Stimulated activated effector memory CD8-positive, alpha-beta T cell treated with anti-CD3 and anti-CD28 coated beads, Interleukin-12 subunit alpha, Interleukin-12 subunit beta, amount 100 ng/mL, for 72 hours (primary cell): ENCODE measurements at regions not wholly inside any gene's neighbourhood (a gene's known extent, or its start where the extent isn't known, plus 50 kb on each side); places are given as distances from the start of the nearest gene placed in this dataset.

Experiments used
- ATAC-seq: fragments of 150-1000 bp; cut with Tn5 transposase; 2 replicates; pipeline ENCODE4 v1.10.0; 2021
- DNase-seq, 2 donors: peaks; one replicate each; pipeline ENCODE4 v3.0.0; 2021 to 2022; ENCODE audit warnings: low spot score in 2 of 2
- H3K27ac Mint-ChIP-seq: one replicate; pipeline ENCODE4 v1.8.0; 2022; ENCODE audit warnings: mild to moderate bottlenecking, mixed read lengths
- H3K36me3 Mint-ChIP-seq: one replicate; pipeline ENCODE4 v1.8.0; 2022; ENCODE audit warnings: mild to moderate bottlenecking, mixed read lengths
- H3K4me1 Mint-ChIP-seq: one replicate; pipeline ENCODE4 v1.8.0; 2022; ENCODE audit warnings: mixed read lengths
- H3K4me3 Mint-ChIP-seq: one replicate; pipeline ENCODE4 v1.8.0; 2022; ENCODE audit warnings: mild to moderate bottlenecking, mixed read lengths
- H3K9me3 Mint-ChIP-seq: one replicate; pipeline ENCODE4 v1.8.0; 2022; ENCODE audit warnings: mixed read lengths

DNA sequence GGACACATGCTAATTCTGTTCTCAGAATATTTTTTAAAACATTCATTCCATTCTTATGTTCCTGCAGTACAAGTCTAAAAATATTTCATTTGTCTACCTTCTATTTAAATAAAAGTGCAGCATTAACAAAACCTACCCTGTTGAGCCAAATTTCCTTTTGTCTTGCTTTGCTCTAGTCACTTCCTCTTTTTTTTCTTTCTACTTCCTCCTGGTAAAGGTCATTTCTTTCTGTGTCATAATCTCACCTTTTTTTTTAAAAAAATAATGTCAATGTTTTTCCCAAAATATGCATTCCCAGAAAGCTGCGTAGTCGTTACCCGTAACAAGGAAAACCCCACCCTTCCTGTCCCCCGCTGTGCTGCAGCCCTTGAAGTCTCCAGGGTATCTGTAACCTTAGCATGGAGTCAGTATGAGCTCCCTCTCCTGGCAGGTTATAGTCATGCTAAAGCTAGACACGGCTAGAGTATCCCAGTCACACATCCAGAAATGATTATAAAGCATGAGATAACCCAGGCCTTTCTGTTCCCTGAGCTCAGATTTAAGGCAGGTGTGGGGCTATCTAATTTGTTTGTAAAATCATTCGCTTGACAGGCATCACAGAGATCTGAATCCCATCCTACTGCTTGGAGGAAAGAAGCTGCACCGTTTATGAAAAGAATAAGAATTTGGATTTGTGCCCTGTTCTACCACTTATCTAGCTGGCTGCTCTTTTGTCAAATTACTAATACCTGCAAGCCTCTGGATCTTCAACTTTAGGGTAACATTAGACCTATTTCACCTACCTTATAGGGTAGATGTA is 51.1 kb upstream of the EED start:
- Mint-ChIP-seq H3K4me1 (peaks cover 17% of the 10 kb centered on the region), H3K36me3 (peaks cover 5% of the 10 kb centered on the region), H3K9me3 (no peaks in the 10 kb centered on the region), H3K4me3 (peak overlapping the region; percentile 53), H3K27ac (peak overlapping the region; percentile 62)
- ATAC-seq (peak; percentile 99), DNase-seq (peak; percentile 38 to 77)

DNA sequence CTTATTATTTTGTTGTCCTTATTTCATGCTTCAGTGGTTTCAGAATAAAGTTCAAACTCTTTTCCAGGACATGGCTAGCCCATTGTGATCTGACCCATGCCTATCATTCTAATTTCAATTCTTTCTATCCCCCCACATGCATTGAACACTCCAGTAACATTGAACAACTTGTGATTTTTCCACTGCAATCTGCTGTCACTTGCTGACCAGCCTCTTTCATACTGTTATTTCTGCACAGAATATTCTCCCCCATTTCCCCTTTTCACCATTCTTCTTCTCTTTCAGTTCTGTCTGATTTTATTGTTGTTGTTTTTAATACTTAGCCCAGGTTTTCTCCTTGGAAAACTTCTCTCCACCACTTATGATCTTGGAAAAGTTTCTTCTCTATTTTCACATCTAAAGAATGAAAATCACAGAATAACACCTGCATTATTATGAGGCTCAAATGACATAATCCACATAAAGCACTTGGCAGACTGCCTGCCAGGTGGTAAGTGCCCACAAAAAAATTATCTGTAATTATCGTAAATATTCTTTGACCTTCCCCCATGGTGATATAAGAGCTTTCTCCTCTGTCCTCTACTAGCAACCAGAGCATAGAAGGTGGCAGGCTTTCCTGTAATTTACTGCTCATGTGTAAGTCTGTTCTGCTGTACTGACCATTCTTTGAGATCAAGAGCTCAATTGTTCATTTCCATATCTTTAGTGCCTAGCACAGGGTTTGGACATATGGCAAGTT is 51.9 kb upstream of the EED start:
- H3K27ac Mint-ChIP-seq = peak overlapping the region; percentile 62
- peaks cover 17% of the 10 kb centered on the region for H3K4me1 Mint-ChIP-seq
- ATAC-seq = no peak
- no peak for DNase-seq
- peak overlapping the region; percentile 53 for H3K4me3 Mint-ChIP-seq
- H3K9me3 Mint-ChIP-seq = no peaks in the 10 kb centered on the region
- peaks cover 5% of the 10 kb centered on the region for H3K36me3 Mint-ChIP-seq

DNA sequence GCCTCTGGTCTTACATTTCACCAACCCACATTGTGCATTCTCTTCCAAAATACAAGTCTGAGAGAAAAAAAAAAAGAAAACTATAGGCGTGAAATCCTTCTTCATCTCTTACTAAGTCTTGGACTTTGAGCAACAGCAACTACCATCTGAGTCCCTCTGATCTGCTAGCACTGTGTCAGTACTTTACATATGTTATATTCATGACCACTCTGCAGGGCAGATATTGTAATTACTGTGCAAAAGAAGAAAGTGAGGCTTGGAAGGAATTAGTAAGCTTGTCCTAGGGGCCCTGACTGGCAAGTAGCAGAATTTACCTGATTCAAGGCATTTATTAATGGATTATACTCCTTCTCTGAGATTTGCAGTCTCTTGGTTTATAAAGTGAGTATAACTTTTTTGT is 52.7 kb upstream of the EED start:
- H3K4me3 Mint-ChIP-seq = no peak overlapping the region
- DNase-seq (no peak), ATAC-seq (peak; percentile 66)
- H3K9me3 Mint-ChIP-seq = no peaks in the 10 kb centered on the region
- H3K27ac Mint-ChIP-seq = no peak overlapping the region
- H3K36me3 Mint-ChIP-seq = peaks cover 5% of the 10 kb centered on the region
- peaks cover 17% of the 10 kb centered on the region for H3K4me1 Mint-ChIP-seq

DNA sequence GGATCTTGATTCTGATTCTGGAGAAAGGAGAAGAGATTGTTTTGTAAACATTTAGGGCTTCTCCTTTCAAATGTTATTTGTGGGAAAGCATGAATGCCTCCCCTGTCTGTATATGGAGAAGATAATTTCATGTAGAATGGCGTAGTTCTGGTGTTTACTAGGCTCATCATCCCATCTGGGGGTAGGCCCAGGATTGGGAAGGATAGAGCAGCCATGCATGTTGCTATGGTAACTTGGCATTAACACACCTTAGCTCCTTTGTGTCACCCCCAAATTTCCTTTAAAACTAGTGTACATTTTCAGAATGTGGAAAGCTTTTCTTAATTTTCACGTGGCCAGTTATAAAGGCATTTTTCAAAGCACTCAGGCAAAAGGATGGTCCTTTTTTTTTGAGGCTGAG is 57.5 kb upstream of the EED start:
- H3K27ac Mint-ChIP-seq = no peak overlapping the region
- H3K9me3 Mint-ChIP-seq = no peaks in the 10 kb centered on the region
- H3K4me1 Mint-ChIP-seq = peaks cover 11% of the 10 kb centered on the region
- ATAC-seq (no peak), DNase-seq (no peak)
- no peaks in the 10 kb centered on the region for H3K36me3 Mint-ChIP-seq
- H3K4me3 Mint-ChIP-seq = no peak overlapping the region

DNA sequence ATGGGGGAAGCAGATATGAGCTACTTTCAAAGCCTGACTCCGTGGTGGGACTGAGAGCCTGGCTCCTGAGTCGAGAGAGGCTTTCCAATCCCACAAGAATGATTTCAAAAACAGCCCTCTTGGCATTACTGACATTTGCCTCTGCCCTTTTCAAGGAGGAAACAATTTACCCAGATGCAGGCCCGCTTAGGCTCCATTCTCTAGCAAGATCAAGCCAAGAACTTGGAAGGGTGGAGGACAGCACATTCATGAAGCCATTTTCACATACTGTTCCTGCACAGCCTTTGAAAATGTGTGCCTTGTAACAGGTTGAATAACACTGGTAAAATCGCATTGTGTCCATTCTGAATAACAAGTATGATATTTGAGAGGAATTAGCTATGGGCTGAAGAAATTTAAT is 58.2 kb upstream of the EED start:
- ATAC-seq (no peak), DNase-seq (no peak)
- H3K4me3 Mint-ChIP-seq = no peak overlapping the region
- no peaks in the 10 kb centered on the region for H3K9me3 Mint-ChIP-seq
- no peak overlapping the region for H3K27ac Mint-ChIP-seq
- H3K36me3 Mint-ChIP-seq = no peaks in the 10 kb centered on the region
- peaks cover 11% of the 10 kb centered on the region for H3K4me1 Mint-ChIP-seq

DNA sequence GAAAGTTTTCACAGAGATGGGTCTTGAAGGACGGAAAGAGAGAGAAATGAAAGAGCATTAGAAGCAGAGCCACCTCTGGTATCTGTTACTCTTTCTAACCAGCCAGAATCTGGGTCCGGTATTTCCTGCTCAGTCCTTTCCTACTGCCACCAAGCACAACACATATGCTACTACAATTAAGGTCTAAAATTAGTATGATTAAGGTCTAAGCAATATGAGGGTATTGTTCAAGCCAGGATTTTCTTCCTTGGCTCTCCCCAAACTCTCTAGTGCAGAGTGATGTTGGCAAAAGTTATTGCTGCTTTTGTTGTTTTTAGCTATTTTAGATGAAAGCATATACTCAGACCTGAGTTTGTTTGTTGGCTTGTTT is 59.2 kb upstream of the EED start:
- no peak overlapping the region for H3K27ac Mint-ChIP-seq
- peaks cover 11% of the 10 kb centered on the region for H3K4me1 Mint-ChIP-seq
- ATAC-seq (no peak), DNase-seq (no peak)
- H3K4me3 Mint-ChIP-seq = no peak overlapping the region
- H3K9me3 Mint-ChIP-seq = no peaks in the 10 kb centered on the region
- H3K36me3 Mint-ChIP-seq = no peaks in the 10 kb centered on the region

DNA sequence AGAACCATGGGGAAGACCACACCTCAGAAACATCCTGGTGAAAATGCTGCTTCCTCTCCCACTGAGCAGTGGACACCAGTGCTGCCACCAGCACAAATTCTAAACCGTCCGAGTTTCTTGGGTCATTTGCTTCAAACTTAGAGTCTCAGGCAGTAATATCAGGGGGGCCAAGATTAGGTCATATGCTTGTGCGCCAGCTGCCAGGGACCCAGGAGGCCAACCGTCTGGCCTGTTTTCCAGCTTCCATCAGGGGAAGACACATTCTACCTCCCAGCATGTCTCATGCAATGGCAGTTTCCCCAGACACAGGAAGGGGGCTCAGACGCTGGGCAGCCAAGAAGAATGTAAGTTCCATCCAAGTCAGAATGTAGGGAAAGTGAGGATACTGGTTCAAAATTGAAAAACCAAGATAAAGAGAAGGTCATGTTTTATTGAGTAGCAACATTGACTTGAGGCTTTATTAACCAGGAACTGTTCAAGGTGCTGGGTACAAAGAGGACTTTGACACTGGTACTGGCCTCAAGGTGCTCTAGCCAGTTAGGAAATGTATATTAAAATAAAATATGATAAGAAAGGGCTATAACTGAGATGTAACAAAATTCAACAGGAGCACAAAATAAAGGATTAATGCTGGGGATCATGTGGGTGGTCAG is 59.7 kb upstream of the EED start:
- H3K4me1 Mint-ChIP-seq = peaks cover 11% of the 10 kb centered on the region
- no peaks in the 10 kb centered on the region for H3K9me3 Mint-ChIP-seq
- H3K27ac Mint-ChIP-seq = no peak overlapping the region
- DNase-seq (no peak), ATAC-seq (no peak)
- no peaks in the 10 kb centered on the region for H3K36me3 Mint-ChIP-seq
- H3K4me3 Mint-ChIP-seq = no peak overlapping the region

DNA sequence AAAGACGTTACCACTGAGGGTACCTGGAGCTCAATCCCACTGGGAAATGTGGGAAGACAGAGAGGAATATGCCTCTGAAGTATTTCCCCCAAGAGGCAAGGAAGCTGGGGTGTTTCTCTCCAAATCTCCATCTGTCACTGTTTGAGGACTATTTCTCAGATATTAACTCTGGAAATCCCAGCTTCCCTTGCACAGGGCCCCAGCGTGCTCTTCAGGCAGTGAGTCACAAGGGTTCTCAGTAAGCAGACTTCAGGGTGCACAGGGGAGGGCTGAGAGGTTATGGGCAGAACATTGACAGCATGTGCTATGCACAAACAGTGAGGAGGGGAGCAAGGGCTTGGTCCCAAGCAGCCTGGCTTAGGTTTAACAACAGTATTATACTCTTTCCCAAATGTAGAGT is 60.9 kb upstream of the EED start:
- no peaks in the 10 kb centered on the region for H3K36me3 Mint-ChIP-seq
- no peaks in the 10 kb centered on the region for H3K9me3 Mint-ChIP-seq
- H3K4me3 Mint-ChIP-seq = no peak overlapping the region
- DNase-seq = peak; percentile 22 to 65
- H3K27ac Mint-ChIP-seq = no peak overlapping the region
- H3K4me1 Mint-ChIP-seq = peaks cover 11% of the 10 kb centered on the region
- peak; percentile 86 for ATAC-seq

DNA sequence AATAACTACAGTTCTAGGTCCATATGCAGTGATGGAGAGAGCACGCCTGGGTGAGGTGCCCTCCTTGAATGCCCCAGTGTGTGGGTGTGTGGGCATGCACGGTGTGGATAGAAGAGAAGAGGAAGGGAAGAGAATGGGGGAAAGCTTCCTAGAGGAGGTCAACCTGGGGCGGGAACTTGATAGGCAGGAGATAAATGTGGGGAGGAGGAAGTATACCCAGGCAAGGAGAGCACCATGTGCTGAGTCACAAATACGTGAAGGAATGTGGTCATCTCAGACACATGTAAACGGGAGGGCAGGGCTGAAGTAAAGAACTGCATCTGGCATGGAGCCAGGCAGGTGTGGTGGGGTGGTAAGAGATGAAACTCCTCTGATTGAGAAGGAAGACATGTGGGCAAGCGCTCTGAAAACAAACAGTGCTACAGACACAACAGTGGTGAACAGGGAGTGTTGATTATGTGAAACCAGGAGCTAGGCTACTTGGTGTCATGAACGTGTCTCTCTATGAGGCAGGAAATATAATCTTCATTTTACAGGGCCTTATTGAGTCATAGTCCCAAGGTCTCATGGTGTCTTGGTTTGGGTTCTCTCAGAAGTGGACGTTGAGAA is 61.5 kb upstream of the EED start:
- peak; percentile 96 for ATAC-seq
- no peaks in the 10 kb centered on the region for H3K36me3 Mint-ChIP-seq
- peak; percentile 70 to 91 for DNase-seq

DNA sequence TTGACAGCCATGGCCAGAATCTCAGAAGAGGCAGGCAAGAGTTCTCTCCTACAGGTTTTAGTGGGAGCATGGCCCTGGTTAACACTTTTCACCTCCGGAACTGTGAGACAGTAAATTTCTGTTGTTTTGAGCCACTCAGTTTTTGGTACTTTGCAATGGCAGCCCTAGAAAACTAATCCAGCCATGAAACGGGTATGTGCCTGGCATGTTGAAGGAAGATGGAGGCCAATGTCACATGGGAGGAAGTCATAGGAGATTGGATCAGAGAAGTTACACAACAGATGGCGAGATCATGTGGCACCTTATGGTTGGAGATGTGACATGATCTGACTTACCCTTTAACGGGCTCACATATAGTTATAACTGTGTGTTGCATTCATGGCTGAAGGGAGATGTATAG is 63.2 kb upstream of the EED start:
- no peak overlapping the region for H3K27ac Mint-ChIP-seq
- ATAC-seq (no peak), DNase-seq (no peak)
- no peaks in the 10 kb centered on the region for H3K9me3 Mint-ChIP-seq
- no peak overlapping the region for H3K4me3 Mint-ChIP-seq
- H3K36me3 Mint-ChIP-seq = peaks cover 3% of the 10 kb centered on the region
- peaks cover 22% of the 10 kb centered on the region for H3K4me1 Mint-ChIP-seq

More for the DNA sequence above, 61.5 kb upstream of the EED start:
- no peaks in the 10 kb centered on the region for H3K9me3 Mint-ChIP-seq
- peaks cover 11% of the 10 kb centered on the region for H3K4me1 Mint-ChIP-seq
- H3K4me3 Mint-ChIP-seq = no peak overlapping the region
- H3K27ac Mint-ChIP-seq = no peak overlapping the region

DNA sequence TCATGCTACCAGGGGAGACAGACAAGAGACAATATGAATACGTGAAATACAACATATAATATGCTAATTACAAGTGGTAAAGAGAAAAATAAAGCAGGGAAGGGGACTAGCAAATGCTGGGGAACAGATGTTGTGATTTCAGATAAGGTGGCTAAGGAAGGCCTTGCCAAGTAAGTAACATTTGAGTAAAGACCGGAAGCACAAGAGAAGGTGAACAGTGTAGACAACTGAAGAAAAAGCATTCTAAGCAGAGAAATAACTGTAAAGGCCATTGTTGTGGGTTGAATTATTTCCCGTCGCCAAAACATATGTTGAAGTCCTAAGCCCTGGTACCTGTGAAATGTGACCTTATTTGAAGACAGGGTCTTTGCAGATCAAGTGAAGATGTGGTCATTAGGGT is 63.7 kb upstream of the EED start:
- Mint-ChIP-seq H3K27ac (no peak overlapping the region), H3K9me3 (no peaks in the 10 kb centered on the region), H3K4me1 (peaks cover 27% of the 10 kb centered on the region), H3K36me3 (peaks cover 7% of the 10 kb centered on the region), H3K4me3 (no peak overlapping the region)
- DNase-seq (no peak), ATAC-seq (no peak)

DNA sequence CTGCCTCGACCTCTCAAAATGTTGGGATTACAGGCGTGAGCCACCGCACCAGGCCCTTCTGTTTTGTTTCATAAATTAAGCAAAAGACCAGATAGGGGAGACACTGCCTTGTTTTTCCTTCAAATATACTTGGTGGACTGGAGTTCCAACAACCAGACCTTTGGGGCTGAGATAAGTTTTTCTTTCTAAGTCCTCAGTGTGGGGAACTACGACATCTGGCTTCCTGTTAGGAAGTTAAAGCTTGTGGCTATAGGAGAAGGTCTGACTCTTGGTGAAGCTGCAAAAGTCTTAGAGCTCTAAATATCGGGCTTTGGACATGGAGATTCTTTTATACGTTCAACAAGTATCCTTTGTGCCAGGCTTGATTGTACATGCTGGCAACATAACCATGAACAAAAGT is 64.1 kb upstream of the EED start:
- H3K36me3 Mint-ChIP-seq = peaks cover 7% of the 10 kb centered on the region
- no peak overlapping the region for H3K27ac Mint-ChIP-seq
- H3K9me3 Mint-ChIP-seq = no peaks in the 10 kb centered on the region
- DNase-seq (no peak), ATAC-seq (no peak)
- H3K4me1 Mint-ChIP-seq = peaks cover 32% of the 10 kb centered on the region
- H3K4me3 Mint-ChIP-seq = no peak overlapping the region

DNA sequence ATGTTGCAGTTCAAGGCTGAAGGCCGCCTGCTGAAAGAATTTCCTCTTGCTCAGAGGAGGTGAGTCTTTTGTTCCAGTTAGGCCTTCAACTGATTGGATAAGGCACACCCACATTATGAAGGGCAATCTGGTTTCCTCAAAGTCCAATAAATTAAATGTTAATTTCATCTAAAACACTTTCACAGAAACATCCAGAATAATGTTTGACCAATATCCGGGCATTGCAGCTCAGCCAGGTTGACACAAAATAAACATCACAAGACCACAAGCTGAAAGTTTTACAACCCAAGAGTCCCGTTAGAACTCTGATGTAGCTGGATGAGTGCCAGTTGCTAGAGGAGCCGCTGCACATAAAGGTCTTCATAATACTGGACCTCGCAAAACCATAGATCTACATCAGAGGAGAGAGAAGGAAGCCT is 64.9 kb upstream of the EED start:
- no peak overlapping the region for H3K4me3 Mint-ChIP-seq
- H3K4me1 Mint-ChIP-seq = peaks cover 31% of the 10 kb centered on the region
- H3K36me3 Mint-ChIP-seq = peaks cover 7% of the 10 kb centered on the region
- ATAC-seq (no peak), DNase-seq (no peak)
- no peaks in the 10 kb centered on the region for H3K9me3 Mint-ChIP-seq
- H3K27ac Mint-ChIP-seq = no peak overlapping the region

DNA sequence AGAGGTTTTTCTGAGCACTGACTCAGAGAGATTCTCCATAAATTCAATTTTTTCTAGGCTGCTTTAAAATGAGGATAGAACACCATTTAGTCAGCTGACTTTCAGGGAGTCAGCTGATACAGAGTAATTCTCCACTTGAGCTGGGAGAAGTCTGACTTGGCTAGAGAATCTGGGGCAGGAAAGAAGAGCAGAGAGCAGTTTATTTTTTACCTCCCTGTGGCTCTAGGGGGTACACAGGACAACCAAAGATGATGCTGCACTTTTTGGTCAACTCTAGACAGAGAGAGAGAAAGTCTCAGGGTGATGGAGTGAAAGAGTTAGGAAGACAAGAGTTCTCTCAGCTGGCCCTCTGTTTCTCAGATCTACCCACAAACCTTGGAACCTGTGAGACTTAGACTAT is 67.3 kb upstream of the EED start:
- no peaks in the 10 kb centered on the region for H3K9me3 Mint-ChIP-seq
- peaks cover 7% of the 10 kb centered on the region for H3K36me3 Mint-ChIP-seq
- peak overlapping the region; percentile 84 for H3K27ac Mint-ChIP-seq
- DNase-seq (no peak), ATAC-seq (peak; percentile 16)
- H3K4me3 Mint-ChIP-seq = peak overlapping the region; percentile 24
- peaks cover 26% of the 10 kb centered on the region for H3K4me1 Mint-ChIP-seq

DNA sequence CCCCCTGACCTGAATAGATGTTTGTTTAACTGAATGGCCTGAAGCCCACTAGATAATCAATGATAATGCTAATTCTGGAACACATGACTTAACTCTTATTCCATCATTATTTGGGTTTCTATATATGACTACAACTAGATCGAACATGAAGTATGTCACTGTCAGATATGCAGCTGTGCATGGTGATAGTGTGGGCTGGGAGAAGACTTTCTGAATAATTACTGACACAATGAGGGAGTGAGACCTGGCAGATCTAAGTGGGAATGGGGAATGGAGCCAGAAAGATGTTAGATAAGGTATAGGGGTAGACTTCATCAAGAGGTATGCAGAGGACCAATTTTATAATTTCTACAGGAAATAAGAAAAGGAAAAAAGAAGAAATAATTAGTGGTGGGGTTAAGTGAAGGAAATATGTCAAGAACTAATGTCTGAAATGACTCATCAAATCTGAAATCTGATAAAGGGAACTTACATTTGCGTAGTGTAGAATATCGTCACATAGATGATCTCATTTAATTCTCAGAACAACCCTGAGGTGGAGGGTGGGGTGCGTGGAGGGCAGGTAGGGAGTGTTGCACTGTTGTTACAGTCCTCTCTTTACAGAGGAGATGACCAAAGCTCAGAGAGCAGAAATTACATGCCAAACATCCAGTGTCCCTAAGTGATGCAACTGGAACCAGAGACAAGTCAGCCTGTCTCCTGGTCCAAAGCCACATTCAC is 68.2 kb upstream of the EED start:
- Mint-ChIP-seq H3K27ac (peak overlapping the region; percentile 84), H3K36me3 (peaks cover 7% of the 10 kb centered on the region), H3K4me3 (peak overlapping the region; percentile 24), H3K9me3 (no peaks in the 10 kb centered on the region), H3K4me1 (peaks cover 26% of the 10 kb centered on the region)
- peak; percentile 95 for ATAC-seq
- DNase-seq = peak in 1 of 2 donors; percentile 78
